HCT116 (cell line): ENCODE measurements at regions not wholly inside any gene's neighbourhood (a gene's known extent, or its start where the extent isn't known, plus 50 kb on each side); places are given as distances from the start of the nearest gene placed in this dataset.

Experiments
- ATAC-seq: fragments of 200-7000 bp; cut with Tn5 transposase; 2 replicates; pipeline ENCODE4 v1.9.1; 2020; ENCODE audit warnings: mild to moderate bottlenecking, moderate library complexity
- BruUV-seq: library from RNA; stranded (reverse); fragments of 400-500 nt; replicated peaks from 2 replicates; lab custom pipeline; 2021; lab: Mats Ljungman, UMichigan
- CTCF ChIA-PET: fragments of 300-600 bp; sonication (Branson Sonifier 250); formaldehyde crosslinking; loops from one replicate; lab custom pipeline; 2021; ENCODE audit warnings: antibody characterized with exemption; lab: Charles Lee
- POLR2A ChIA-PET: fragments of 300-600, 350-600 bp; sonication (Branson Sonifier 250); formaldehyde crosslinking; loops from one replicate; lab custom pipeline; 2021; ENCODE audit warnings: antibody characterized with exemption; lab: Charles Lee
- RAD21 ChIA-PET, 2 experiments: fragments of 300-600 bp; sonication (Branson Sonifier 250); formaldehyde crosslinking; loops; one replicate each; lab custom pipeline; 2023; ENCODE audit warnings: low total read pairs in 2 of 2; ENCODE audit not compliant: uncharacterized antibody in 2 of 2, unreplicated experiment in 2 of 2, low non-redundant PET in 1 of 2; lab: Charles Lee
- DNase-seq: peaks from one replicate; pipeline ENCODE4 v3.0.0-alpha.2; 2010; ENCODE audit warnings: low read depth, low spot score
- H2AFZ ChIP-seq: fragments of 200-600 bp; shearing (Covaris generic), sonication (generic); 2 replicates; pipeline ENCODE4 v1.6.1; 2017; ENCODE audit warnings: low read depth, mixed run types, mixed read lengths, antibody characterized with exemption, low read length; ENCODE audit not compliant: poor library complexity, severe bottlenecking
- H3K27ac ChIP-seq: 2 replicates; pipeline ENCODE4 v1.5.1; 2012; ENCODE audit warnings: low read depth, low read length
- H3K27me3 ChIP-seq: fragments of 200-600 bp; sonication (generic); 2 replicates; pipeline ENCODE4 v1.6.1; 2016; ENCODE audit warnings: mixed run types, low read length, mixed read lengths; ENCODE audit not compliant: insufficient read depth
- H3K36me3 ChIP-seq, 2 experiments: fragments of 200-500 bp in 1 of 2; fragments of 200-600 bp in 1 of 2; sonication (Bioruptor generic) in 1 of 2; sonication (generic) in 1 of 2; 2 replicates each; pipeline versions ENCODE4 v1.5.1 to v1.6.1; 2014 to 2016; ENCODE audit warnings: low read length in 2 of 2, inconsistent platforms in 1 of 2, mixed read lengths in 1 of 2, mixed run types in 1 of 2; ENCODE audit not compliant: insufficient read depth in 2 of 2, control insufficient read depth in 1 of 2
- H3K4me1 ChIP-seq, 2 experiments: fragments of 200-600 bp in 1 of 2; sonication (generic) in 1 of 2; 2 replicates each; pipeline versions ENCODE4 v1.5.1 to v1.6.1; 2012 to 2017; ENCODE audit warnings: low read length in 2 of 2, inconsistent platforms in 1 of 2, mild to moderate bottlenecking in 1 of 2, mixed read lengths in 1 of 2, mixed run types in 1 of 2, moderate library complexity in 1 of 2; ENCODE audit not compliant: insufficient read depth in 2 of 2, control insufficient read depth in 1 of 2
- H3K4me2 ChIP-seq: fragments of 200-600 bp; sonication (generic); 2 replicates; pipeline ENCODE4 v1.6.1; 2017; ENCODE audit warnings: mixed run types, low read length, mixed read lengths
- H3K4me3 ChIP-seq, 2 experiments: fragments of 200-600 bp in 1 of 2; sonication (generic) in 1 of 2; replicated peaks in 1 of 2; 2 replicates each; pipeline ENCODE4 v1.5.1; 2011 to 2016; ENCODE audit warnings: low read length in 2 of 2, control low read depth in 1 of 2, low read depth in 1 of 2, mild to moderate bottlenecking in 1 of 2, mixed read lengths in 1 of 2, mixed run types in 1 of 2
- H3K79me2 ChIP-seq: fragments of 200-600 bp; sonication (generic); 2 replicates; pipeline ENCODE4 v1.6.1; 2017; ENCODE audit warnings: mild to moderate bottlenecking, mixed run types, low read length, moderate library complexity, mixed read lengths; ENCODE audit not compliant: insufficient read depth
- H3K9ac ChIP-seq: fragments of 200-600 bp; sonication (generic); 2 replicates; pipeline ENCODE4 v1.6.1; 2016; ENCODE audit warnings: low read length, mixed read lengths
- H3K9me2 ChIP-seq: fragments of 200-600 bp; sonication (generic), shearing (Covaris generic); 2 replicates; pipeline ENCODE4 v1.6.1; 2017; ENCODE audit warnings: mixed run types, mild to moderate bottlenecking, moderate library complexity; ENCODE audit not compliant: insufficient read depth
- H3K9me3 ChIP-seq, 2 experiments: fragments of 200-500 bp in 1 of 2; fragments of 200-600 bp in 1 of 2; sonication (Bioruptor generic) in 1 of 2; sonication (generic) in 1 of 2; 2 replicates each; pipeline ENCODE4 v1.6.1; 2014 to 2017; ENCODE audit warnings: low read length in 2 of 2, mixed read lengths in 2 of 2, inconsistent platforms in 1 of 2, low read depth in 1 of 2, mild to moderate bottlenecking in 1 of 2, mixed run types in 1 of 2, moderate library complexity in 1 of 2; ENCODE audit not compliant: control insufficient read depth in 1 of 2, insufficient read depth in 1 of 2
- H4K20me1 ChIP-seq: fragments of 200-600 bp; sonication (generic), shearing (Covaris generic); 2 replicates; pipeline ENCODE4 v1.6.1; 2017; ENCODE audit warnings: mixed run types, mild to moderate bottlenecking, moderate library complexity; ENCODE audit not compliant: insufficient read depth
- CBX3 ChIP-seq: IDR thresholded peaks from 2 replicates; pipeline ENCODE4 v1.6.1; 2012; ENCODE audit warnings: low read depth
- CEBPB ChIP-seq: IDR thresholded peaks from 2 replicates; pipeline ENCODE4 v1.6.1; 2012; ENCODE audit warnings: low read depth
- CTCF ChIP-seq, 3 experiments: fragments of 200-600 bp in 1 of 3; sonication (generic) in 1 of 3; IDR thresholded peaks in 2 of 3; conservative IDR thresholded peaks in 1 of 3; 2 replicates each; pipeline ENCODE4 v1.5.1; 2012 to 2017; ENCODE audit warnings: low read depth in 2 of 3, low read length in 2 of 3, antibody characterized with exemption in 1 of 3, borderline replicate concordance in 1 of 3, control low read depth in 1 of 3, mild to moderate bottlenecking in 1 of 3, mixed read lengths in 1 of 3, mixed run types in 1 of 3, moderate library complexity in 1 of 3; ENCODE audit not compliant: insufficient read depth in 1 of 3
- EGR1 ChIP-seq: IDR thresholded peaks from 2 replicates; pipeline ENCODE4 v1.6.1; 2012; ENCODE audit warnings: low read depth
- ELF1 ChIP-seq: IDR thresholded peaks from 2 replicates; pipeline ENCODE4 v1.6.1; 2012; ENCODE audit warnings: low read depth, borderline replicate concordance
- FOSL1 ChIP-seq: IDR thresholded peaks from 2 replicates; pipeline ENCODE4 v1.6.1; 2012; ENCODE audit warnings: low read depth
- POLR2A ChIP-seq: IDR thresholded peaks from 2 replicates; pipeline ENCODE4 v1.7.0; 2011; ENCODE audit warnings: borderline replicate concordance; ENCODE audit not compliant: insufficient read depth, insufficient read length; ENCODE audit errors: extremely low read depth
- POLR2AphosphoS5 ChIP-seq: IDR thresholded peaks from 2 replicates; pipeline ENCODE4 v1.6.1; 2011; ENCODE audit warnings: mild to moderate bottlenecking, low read depth, low read length, moderate library complexity
- SIN3A ChIP-seq: IDR thresholded peaks from 2 replicates; pipeline ENCODE4 v1.6.1; 2012; ENCODE audit warnings: low read depth
- TCF7L2 ChIP-seq: IDR thresholded peaks from 2 replicates; pipeline ENCODE4 v1.7.0; 2011; ENCODE audit warnings: borderline replicate concordance, inconsistent platforms; ENCODE audit not compliant: insufficient read depth, insufficient read length; ENCODE audit errors: extremely low read depth
- ZFX ChIP-seq: fragments of 450-650 bp; IDR thresholded peaks from 2 replicates; pipeline ENCODE4 v1.6.1; 2017
- ZNF274 ChIP-seq: fragments of 200-500 bp; sonication (Bioruptor generic); IDR thresholded peaks from 2 replicates; pipeline ENCODE4 v1.6.1; 2014; ENCODE audit warnings: mild to moderate bottlenecking, low read depth, low read length, inconsistent platforms
- intact Hi-C: fragments of 100-400 bp; cut with micrococcal nuclease; formaldehyde crosslinking; loops from 2 replicates; pipeline ENCODE4 v1.10.0; 2022

DNA sequence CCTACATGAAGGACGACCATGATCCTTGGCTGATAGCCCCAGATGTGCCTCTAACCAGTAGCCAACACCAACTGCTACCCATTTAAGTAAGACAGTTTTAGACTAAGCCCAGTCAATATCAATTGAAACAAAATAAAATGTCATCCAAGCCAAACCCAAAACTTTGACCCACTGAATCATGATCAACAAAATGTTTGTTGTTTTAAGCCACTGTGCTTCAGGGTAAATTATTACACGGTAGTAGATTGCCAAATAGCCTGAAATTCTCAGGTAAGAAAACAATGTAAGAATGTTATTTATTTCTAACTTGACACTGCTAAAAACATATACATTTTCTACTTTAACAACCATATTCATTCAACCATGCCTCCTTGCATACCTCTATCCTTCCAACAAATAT, 105.5 kb upstream of the PAPPA start:
- intact Hi-C loops = no loop called here
- Histone ChIP-seq H2AFZ (no peak overlapping the region), H3K27ac (no peak overlapping the region), H3K36me3 (no peaks in the 10 kb centered on the region), H3K4me1 (no peaks in the 10 kb centered on the region), H3K9me2 (no peaks in the 10 kb centered on the region), H3K4me2 (no peak overlapping the region), H3K9me3 (no peaks in the 10 kb centered on the region), H3K79me2 (no peaks in the 10 kb centered on the region), H3K4me3 (no peak overlapping the region), H3K9ac (no peak overlapping the region), H4K20me1 (no peaks in the 10 kb centered on the region; the same call in 1 of the 2 replicates), H3K27me3 (peaks cover 16% of the 10 kb centered on the region; the same call in 1 of the 2 replicates)
- DNase-seq (no peak), ATAC-seq (no peak)
- TF ChIP-seq ZNF274 = no peak
- no peak for TF ChIP-seq POLR2AphosphoS5
- no peak for TF ChIP-seq POLR2A
- TF ChIP-seq ELF1 = no peak
- no peak for TF ChIP-seq FOSL1
- TF ChIP-seq ZFX = no peak
- ChIA-PET CTCF (no interaction called here), RAD21 (no interaction called here), POLR2A (no interaction called here)
- BruUV-seq = no TSS peak

DNA sequence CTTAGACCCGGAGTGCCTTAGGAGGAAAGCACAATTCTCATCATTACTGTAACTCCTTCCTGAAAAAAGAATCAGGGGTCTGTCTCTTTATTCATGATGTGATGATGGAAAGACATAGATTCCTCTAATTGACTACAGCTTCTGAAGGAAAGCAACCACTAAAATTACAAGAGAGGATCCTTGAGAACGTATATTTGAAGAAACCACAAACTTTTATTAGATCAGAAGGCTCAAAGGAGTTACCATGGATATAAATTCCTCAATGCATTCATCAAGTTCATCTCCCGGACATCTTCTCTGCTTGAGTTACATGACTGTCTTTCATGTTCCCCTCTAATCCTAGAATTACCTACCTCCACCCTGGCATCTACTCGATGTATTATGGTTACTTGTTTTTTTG, 104.1 kb upstream of the PAPPA start:
- CTCF ChIA-PET = no interaction called here
- TF ChIP-seq EGR1 = no peak
- TF ChIP-seq TCF7L2 = no peak
- no peak for TF ChIP-seq CEBPB
- TF ChIP-seq SIN3A = no peak
- TF ChIP-seq POLR2AphosphoS5 = no peak
- TF ChIP-seq CBX3 = no peak
- no peak for TF ChIP-seq ELF1
- no peak for TF ChIP-seq CTCF (IDR thresholded peaks at IDR 0.05 in 2 of 3, conservative IDR thresholded peaks at IDR 0.05 in 1 of 3; ENCODE audit: borderline replicate concordance in 1 of 3, insufficient read depth in 1 of 3, low read depth in 2 of 3, low read length in 2 of 3)
- no peak for TF ChIP-seq ZFX
- intact Hi-C loops = no loop called here

More for the DNA sequence above, 104.1 kb upstream of the PAPPA start:
- POLR2A ChIA-PET = no interaction called here
- no peak overlapping the region for H2AFZ ChIP-seq
- H3K4me1 ChIP-seq = no peaks in the 10 kb centered on the region
- no peaks in the 10 kb centered on the region; the same call in 1 of the 2 replicates for H4K20me1 ChIP-seq
- no peak overlapping the region for H3K9ac ChIP-seq
- H3K4me3 ChIP-seq = no peak overlapping the region
- H3K79me2 ChIP-seq = no peaks in the 10 kb centered on the region
- BruUV-seq = no TSS peak
- H3K36me3 ChIP-seq = no peaks in the 10 kb centered on the region
- no peaks in the 10 kb centered on the region for H3K9me2 ChIP-seq
- H3K9me3 ChIP-seq = no peaks in the 10 kb centered on the region
- H3K27ac ChIP-seq = no peak overlapping the region
- H3K4me2 ChIP-seq = no peak overlapping the region
- RAD21 ChIA-PET = no interaction called here
- DNase-seq (no peak), ATAC-seq (no peak)
- H3K27me3 ChIP-seq = peaks cover 23% of the 10 kb centered on the region; the same call in 1 of the 2 replicates
